GM10266 (cell line): ENCODE measurements at regions not wholly inside any gene's neighbourhood (a gene's known extent, or its start where the extent isn't known, plus 50 kb on each side); places are given as distances from the start of the nearest gene placed in this dataset.

Source experiments
- DNase-seq: peaks from one replicate; pipeline ENCODE4 v3.0.0; 2012; ENCODE audit errors: extremely low spot score
- CTCF ChIP-seq: IDR thresholded peaks from 2 replicates; pipeline ENCODE4 v1.5.1; 2012; ENCODE audit warnings: mild to moderate bottlenecking, low read depth; ENCODE audit not compliant: control insufficient read depth, insufficient read depth; ENCODE audit errors: missing control alignments

- DNase-seq = no peak
- TF ChIP-seq CTCF = no peak
Measured at GRCh38 chr2:35174845-35175244, 1180.7 kb upstream of the CRIM1 start.

DNA sequence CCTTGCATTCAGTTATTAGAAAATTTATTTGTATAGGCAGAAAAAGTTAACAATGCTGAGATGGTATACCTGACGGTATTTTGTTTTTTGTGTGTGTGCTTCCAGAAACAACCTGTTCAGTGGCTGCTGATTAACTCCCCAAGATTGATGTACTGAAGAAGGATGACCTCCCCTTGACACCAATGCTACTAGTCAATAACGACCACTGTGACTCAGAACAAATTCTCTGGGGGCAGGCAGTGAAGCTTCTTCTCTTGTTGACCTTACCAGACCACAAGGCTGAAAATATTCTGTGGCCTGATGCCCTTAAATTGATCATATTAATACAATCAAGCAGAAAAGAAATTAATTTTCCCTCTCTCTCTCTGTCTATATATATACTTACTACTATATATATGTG, 1182.9 kb upstream of the CRIM1 start:
- no peak for DNase-seq
- no peak for TF ChIP-seq CTCF

GRCh38 chr2:35168351-35168750, 1187.2 kb upstream of the CRIM1 start:
- no peak for DNase-seq
- no peak for TF ChIP-seq CTCF

GRCh38 chr2:35163948-35164347, 1191.6 kb upstream of the CRIM1 start:
- no peak for DNase-seq
- TF ChIP-seq CTCF = no peak

DNA sequence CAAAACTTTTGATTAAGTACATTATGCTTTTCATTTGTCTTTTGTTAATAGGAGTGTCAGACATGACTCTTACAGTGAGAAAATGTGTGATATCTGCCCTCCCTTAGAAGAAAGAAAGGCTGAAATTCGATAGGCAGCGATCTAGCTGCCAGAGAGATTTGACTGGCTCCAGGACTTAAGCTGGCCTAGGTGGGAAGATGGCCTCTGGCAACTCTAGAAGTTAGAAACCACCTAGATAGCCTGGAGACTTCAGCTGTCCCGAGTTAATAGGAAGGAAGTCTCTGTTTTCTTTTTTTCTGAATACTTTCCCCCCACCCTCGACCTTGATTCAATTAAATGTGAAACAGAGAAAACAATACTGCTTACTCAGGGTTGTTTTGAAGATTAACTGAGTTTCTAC, 1194.7 kb upstream of the CRIM1 start:
- TF ChIP-seq CTCF = no peak
- DNase-seq = no peak

DNA sequence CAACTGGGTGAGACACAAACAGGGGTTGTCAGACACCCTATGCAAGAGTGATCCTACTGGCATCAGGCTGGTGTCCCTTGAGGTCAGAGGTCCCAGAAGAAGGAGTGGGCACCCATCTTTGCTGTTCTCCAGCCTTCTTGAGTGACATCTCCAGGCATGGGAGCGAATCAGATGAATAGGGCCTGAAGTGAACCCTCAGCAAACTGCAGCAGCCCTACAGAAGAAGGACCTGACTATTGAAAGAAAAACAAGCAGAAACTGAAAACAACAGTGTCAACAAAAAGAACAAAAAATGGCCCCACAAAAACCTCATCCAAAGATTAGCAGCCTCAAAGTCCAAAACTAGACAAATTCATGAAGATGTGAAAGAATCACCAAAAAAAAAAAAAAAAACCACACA, 1229.7 kb upstream of the CRIM1 start:
- no peak for DNase-seq
- no peak for TF ChIP-seq CTCF

- TF ChIP-seq CTCF = no peak
- no peak for DNase-seq
Measured at GRCh38 chr2:35125278-35125677, 1230.3 kb upstream of the CRIM1 start.
